HepG2 (cell line): ENCODE measurements at regions not wholly inside any gene's neighbourhood (a gene's known extent, or its start where the extent isn't known, plus 50 kb on each side); places are given as distances from the start of the nearest gene placed in this dataset.

ENCODE experiments used
- ATAC-seq: fragments of 200-7000 bp; cut with Tn5 transposase; 3 replicates; pipeline ENCODE4 v1.9.1; 2020; ENCODE audit warnings: mild to moderate bottlenecking, moderate library complexity
- BruUV-seq: library from RNA; stranded (reverse); fragments of 400-500 nt; replicated peaks from 2 replicates; lab custom pipeline; 2021; lab: Mats Ljungman, UMichigan
- CTCF ChIA-PET: fragments of 300-600 bp; formaldehyde crosslinking; extraction: SDS; loops from one replicate; lab custom pipeline; 2021; ENCODE audit warnings: low total read pairs, inconsistent platforms, low intra/inter-chr PET ratio; lab: Yijun Ruan, JAX
- POLR2A ChIA-PET: fragments of 350-600 bp; sonication (Branson Sonifier 250); formaldehyde crosslinking; loops from one replicate; lab custom pipeline; 2020; ENCODE audit warnings: antibody characterized with exemption, inconsistent platforms; lab: Yijun Ruan, JAX
- DNase-seq: peaks from one replicate; pipeline ENCODE4 v3.0.0-alpha.2; 2015; ENCODE audit warnings: low spot score
- FAIRE-seq: peaks from 3 replicates; lab custom pipeline; 2011; peaks lifted over from hg19 to GRCh38; lab: Jason Lieb, UNC
- H2AFZ ChIP-seq: one replicate; pipeline ENCODE4 v1.6.1; 2011; ENCODE audit warnings: low read length, inconsistent platforms
- H3K27ac ChIP-seq: fragments of 300-600 bp; 3 replicates; pipeline ENCODE4 v1.8.0; 2011; ENCODE audit warnings: mixed run types, mild to moderate bottlenecking, mixed read lengths, low read length, inconsistent platforms; ENCODE audit not compliant: insufficient read depth; ENCODE audit errors: extremely low read length
- H3K27me3 ChIP-seq, 2 experiments: fragments of 200-600 bp in 1 of 2; 2 replicates in 1 of 2; 3 replicates in 1 of 2; pipeline versions ENCODE4 v1.6.0 to v1.8.0; 2011; ENCODE audit warnings: low read length in 2 of 2, mild to moderate bottlenecking in 2 of 2, moderate library complexity in 2 of 2, inconsistent platforms in 1 of 2; ENCODE audit not compliant: insufficient read depth in 2 of 2, control insufficient read depth in 1 of 2
- H3K36me3 ChIP-seq, 2 experiments: fragments of 200-600 bp in 1 of 2; replicated peaks in 1 of 2; 2 replicates in 1 of 2; 3 replicates in 1 of 2; pipeline versions ENCODE4 v1.5.1 to v1.8.0; 2011; ENCODE audit warnings: low read length in 2 of 2, inconsistent platforms in 1 of 2; ENCODE audit not compliant: insufficient read depth in 2 of 2, control insufficient read depth in 1 of 2
- H3K4me1 ChIP-seq: 2 replicates; pipeline ENCODE4 v1.5.1; 2012; ENCODE audit warnings: low read length, inconsistent platforms; ENCODE audit not compliant: insufficient read depth
- H3K4me2 ChIP-seq: 2 replicates; pipeline ENCODE4 v1.6.0; 2011; ENCODE audit warnings: low read depth, low read length, inconsistent platforms
- H3K4me3 ChIP-seq, 3 experiments: fragments of 200-600 bp in 1 of 3; sonication (generic), shearing (Covaris generic) in 1 of 3; replicated peaks in 1 of 3; 2 replicates each; pipeline ENCODE4 v1.5.1; 2011 to 2016; ENCODE audit warnings: low read length in 3 of 3, inconsistent platforms in 2 of 3, low read depth in 2 of 3, mild to moderate bottlenecking in 2 of 3, control low read depth in 1 of 3, mixed read lengths in 1 of 3; ENCODE audit not compliant: insufficient read depth in 1 of 3
- H3K79me2 ChIP-seq: one replicate; pipeline ENCODE4 v1.6.1; 2011; ENCODE audit warnings: low read length, inconsistent platforms; ENCODE audit not compliant: insufficient read depth
- H3K9ac ChIP-seq: 2 replicates; pipeline ENCODE4 v1.6.0; 2011; ENCODE audit warnings: mild to moderate bottlenecking, low read depth, low read length, inconsistent platforms; ENCODE audit not compliant: insufficient read depth
- H3K9me3 ChIP-seq: 2 replicates; pipeline ENCODE4 v1.5.1; 2012; ENCODE audit warnings: mild to moderate bottlenecking, low read length
- H4K20me1 ChIP-seq: 2 replicates; pipeline ENCODE4 v1.6.0; 2011; ENCODE audit warnings: inconsistent platforms, mild to moderate bottlenecking, low read length, moderate library complexity; ENCODE audit not compliant: insufficient read depth
- ASH2L ChIP-seq: fragments of 300-600, 200-600 bp; sonication (generic); IDR thresholded peaks from 2 replicates; pipeline ENCODE4 v1.7.0; 2017; ENCODE audit warnings: low read depth, mild to moderate bottlenecking, moderate library complexity, mixed read lengths, low read length; ENCODE audit not compliant: insufficient read length
- ELF3 ChIP-seq: IDR thresholded peaks from 2 replicates; pipeline ENCODE4 v1.6.1; 2016; ENCODE audit warnings: missing genetic modification reagents, missing compliant biosample characterization
- JUND ChIP-seq: sonication (generic); formaldehyde crosslinking; IDR thresholded peaks from 2 replicates; pipeline ENCODE4 v1.8.0; 2022; ENCODE audit warnings: mild to moderate bottlenecking, missing genetic modification reagents
- MLXIP ChIP-seq: sonication (generic); formaldehyde crosslinking; IDR thresholded peaks from 2 replicates; pipeline ENCODE4 v1.9.0; 2021; ENCODE audit warnings: missing genetic modification reagents, borderline replicate concordance
- NFAT5 ChIP-seq: sonication (generic); formaldehyde crosslinking; IDR thresholded peaks from 2 replicates; pipeline ENCODE4 v1.4.0; 2020; ENCODE audit warnings: missing genetic modification reagents
- NFATC3 ChIP-seq: sonication (generic); formaldehyde crosslinking; IDR thresholded peaks from 2 replicates; pipeline ENCODE4 v1.5.1; 2020; ENCODE audit warnings: mild to moderate bottlenecking, missing genetic modification reagents
- SKIL ChIP-seq: sonication (generic); formaldehyde crosslinking; IDR thresholded peaks from 2 replicates; pipeline ENCODE4 v1.8.0; 2022; ENCODE audit warnings: missing genetic modification reagents, mild to moderate bottlenecking, moderate library complexity, borderline replicate concordance
- WGBS: methylation state at CpG from one replicate; pipeline ENCODE4 v1.1.6; 2017; ENCODE audit warnings: low lambda C conversion rate; 5-methylcytosine and 5-hydroxymethylcytosine counted together
- in situ Hi-C: cut with HindIII; loops from 2 replicates; pipeline ENCODE4 v1.10.0; 2017; ENCODE audit warnings: low pct_unique_long_range_greater_than_20kb; ENCODE audit not compliant: extremely low pct_ligation_motif_present
- intact Hi-C: fragments of 100-400 bp; cut with micrococcal nuclease; formaldehyde crosslinking; loops from one replicate; pipeline ENCODE4 v1.10.0; 2022; ENCODE audit not compliant: unreplicated experiment
- TF ChIP-seq, protein P1 (sequence below): IDR thresholded peaks from 2 replicates; pipeline ENCODE4 v1.6.1; 2016; ENCODE audit warnings: control low read depth
- TF ChIP-seq, protein P2 (sequence below): sonication (generic); formaldehyde crosslinking; IDR thresholded peaks from 2 replicates; pipeline ENCODE4 v1.4.0; 2020; ENCODE audit warnings: missing genetic modification reagents

GRCh38 chr1:60818969-60819701 lies 263.2 kb upstream of the NFIA start:
- FAIRE-seq = no peak
- in situ Hi-C loops = no loop called here

More at GRCh38 chr1:60818969-60819701, 263.2 kb upstream of the NFIA start:
- H2AFZ ChIP-seq = no peak overlapping the region
- intact Hi-C loops = no loop called here
- no peaks in the 10 kb centered on the region for H3K36me3 ChIP-seq
- DNase-seq (no peak), ATAC-seq (no peak)
- WGBS = 7% methylated on average over 4 of the region's 4 CpGs
- no peaks in the 10 kb centered on the region for H3K27me3 ChIP-seq
- no peaks in the 10 kb centered on the region for H4K20me1 ChIP-seq
- CTCF ChIA-PET = no interaction called here
- H3K4me2 ChIP-seq = no peak overlapping the region
- no peak overlapping the region for H3K9ac ChIP-seq
- H3K27ac ChIP-seq = no peak overlapping the region
- TF ChIP-seq ELF3 (CRISPR knock-in tag) = no peak
- no peak for TF ChIP-seq MLXIP (CRISPR knock-in tag)
- no peak for TF ChIP-seq NFATC3
- TF ChIP-seq ASH2L = no peak
- no peak for TF ChIP-seq SKIL (CRISPR knock-in tag)
- TF ChIP-seq, protein P1, sequence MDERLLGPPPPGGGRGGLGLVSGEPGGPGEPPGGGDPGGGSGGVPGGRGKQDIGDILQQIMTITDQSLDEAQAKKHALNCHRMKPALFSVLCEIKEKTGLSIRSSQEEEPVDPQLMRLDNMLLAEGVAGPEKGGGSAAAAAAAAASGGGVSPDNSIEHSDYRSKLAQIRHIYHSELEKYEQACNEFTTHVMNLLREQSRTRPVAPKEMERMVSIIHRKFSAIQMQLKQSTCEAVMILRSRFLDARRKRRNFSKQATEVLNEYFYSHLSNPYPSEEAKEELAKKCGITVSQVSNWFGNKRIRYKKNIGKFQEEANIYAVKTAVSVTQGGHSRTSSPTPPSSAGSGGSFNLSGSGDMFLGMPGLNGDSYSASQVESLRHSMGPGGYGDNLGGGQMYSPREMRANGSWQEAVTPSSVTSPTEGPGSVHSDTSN (CRISPR knock-in tag) = no peak
- TF ChIP-seq, protein P2, sequence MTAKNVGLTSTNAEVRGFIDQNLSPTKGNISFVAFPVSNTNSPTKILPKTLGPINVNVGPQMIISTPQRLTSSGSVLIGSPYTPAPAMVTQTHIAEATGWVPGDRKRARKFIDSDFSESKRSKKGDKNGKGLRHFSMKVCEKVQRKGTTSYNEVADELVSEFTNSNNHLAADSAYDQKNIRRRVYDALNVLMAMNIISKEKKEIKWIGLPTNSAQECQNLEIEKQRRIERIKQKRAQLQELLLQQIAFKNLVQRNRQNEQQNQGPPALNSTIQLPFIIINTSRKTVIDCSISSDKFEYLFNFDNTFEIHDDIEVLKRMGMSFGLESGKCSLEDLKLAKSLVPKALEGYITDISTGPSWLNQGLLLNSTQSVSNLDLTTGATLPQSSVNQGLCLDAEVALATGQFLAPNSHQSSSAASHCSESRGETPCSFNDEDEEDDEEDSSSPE = no peak
- no peak for TF ChIP-seq JUND (CRISPR knock-in tag)
- TF ChIP-seq NFAT5 (CRISPR knock-in tag) = no peak
- H3K4me3 ChIP-seq = no peak overlapping the region
- no TSS peak for BruUV-seq
- no peaks in the 10 kb centered on the region for H3K79me2 ChIP-seq
- no peaks in the 10 kb centered on the region for H3K4me1 ChIP-seq
- no peaks in the 10 kb centered on the region for H3K9me3 ChIP-seq
- POLR2A ChIA-PET = no interaction called here
